Peyer's patch (tissue), 4 donors: ENCODE measurements at regions not wholly inside any gene's neighbourhood (a gene's known extent, or its start where the extent isn't known, plus 50 kb on each side); places are given as distances from the start of the nearest gene placed in this dataset.

Experiments
- CTCF ChIP-seq, 6 experiments: fragments of 450-650 bp in 4 of 6; fragments of 200-600 bp in 2 of 6; sonication (generic) in 1 of 6; IDR thresholded peaks; one replicate each; pipeline ENCODE4 v1.5.1; 2017 to 2019; ENCODE audit warnings: antibody characterized with exemption in 6 of 6, mild to moderate bottlenecking in 3 of 6, moderate library complexity in 1 of 6
- POLR2A ChIP-seq, 2 donors: fragments of 450-650 bp; IDR thresholded peaks; one replicate each; pipeline ENCODE4 v1.5.1; 2017; ENCODE audit warnings: antibody characterized with exemption in 2 of 2, mild to moderate bottlenecking in 2 of 2, moderate library complexity in 2 of 2

GRCh38 chr13:63578796-63579195 is 2163.1 kb upstream of the PCDH20 start:
- no peak for TF ChIP-seq POLR2A (IDR thresholded peaks at IDR 0.05)
- TF ChIP-seq CTCF (IDR thresholded peaks at IDR 0.05), result no peak
